MV-4-11 (cell line): ENCODE measurements at regions not wholly inside any gene's neighbourhood (a gene's known extent, or its start where the extent isn't known, plus 50 kb on each side); places are given as distances from the start of the nearest gene placed in this dataset.
"Not testable (repeated sequence)": the region's sequence is repeated elsewhere in the genome, so short reads cannot be mapped to it uniquely, and the experiment has no call there.

Source experiments
- DNase-seq: peaks from one replicate; lab custom pipeline; 2025; lab: John Stamatoyannopoulos, UW

DNA sequence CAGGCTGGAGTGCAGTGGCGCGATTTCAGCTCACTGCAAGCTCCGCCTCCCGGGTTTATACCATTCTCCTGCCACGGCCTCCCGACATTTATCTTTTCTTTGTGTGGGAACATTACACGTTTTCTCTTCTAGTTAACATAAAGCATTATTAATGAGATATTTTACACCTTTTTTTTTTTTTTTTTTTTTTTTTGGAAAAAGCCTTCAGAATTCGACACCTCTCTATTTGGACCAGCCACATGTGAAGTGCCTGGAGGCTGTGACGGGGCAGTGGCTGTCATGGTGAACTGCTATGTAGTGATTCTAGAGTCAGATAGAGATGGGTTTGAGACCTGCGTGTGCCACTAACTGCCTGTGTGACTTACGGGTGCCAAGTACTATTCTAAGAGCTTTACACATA, 64.3 kb downstream of the SMIM38 start:
- DNase-seq = no peak

- DNase-seq = no peak
Measured at GRCh38 chr11:69220561-69221051, 64.9 kb downstream of the SMIM38 start.

GRCh38 chr11:69221086-69221485, 65.4 kb downstream of the SMIM38 start:
- DNase-seq = no peak

DNA sequence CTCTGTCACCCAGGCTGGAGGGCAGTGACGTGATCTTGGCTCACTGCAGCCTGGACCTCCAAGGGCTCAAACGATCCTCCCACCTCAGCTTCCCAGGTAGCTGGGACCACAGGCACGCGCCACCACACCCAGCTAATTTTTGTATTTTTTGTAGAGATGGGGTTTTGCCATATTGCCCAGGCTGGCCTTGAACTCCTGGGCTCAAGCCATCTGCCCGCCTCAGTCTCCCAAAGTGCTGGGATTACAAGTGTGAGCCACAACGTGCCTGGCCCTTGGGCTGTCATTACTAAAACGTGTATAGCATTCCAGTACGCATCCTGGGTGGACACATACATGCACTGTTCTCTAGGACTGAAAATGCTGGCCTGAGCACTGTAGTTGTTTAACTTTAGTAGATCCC, 65.9 kb downstream of the SMIM38 start:
- not testable (repeated sequence) for DNase-seq

DNA sequence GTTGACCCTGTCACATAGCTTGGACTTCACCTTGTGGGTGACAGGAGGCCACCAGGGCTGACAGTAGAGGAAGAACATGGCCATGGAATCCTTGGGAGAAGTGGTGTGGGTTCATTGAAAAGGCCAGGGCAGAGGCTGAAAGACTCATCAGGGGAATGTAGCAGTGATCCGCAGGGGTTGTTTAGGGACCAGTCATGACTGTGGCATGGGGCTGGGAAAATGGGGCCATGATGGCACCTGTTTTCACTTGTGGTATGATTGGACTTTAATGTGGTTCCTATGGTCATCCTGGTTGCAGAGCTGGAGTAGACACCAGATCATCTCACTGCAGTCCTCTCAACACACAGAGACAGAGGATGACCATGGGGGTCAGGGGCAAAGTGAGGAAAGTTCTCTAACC, 66.7 kb upstream of the MYEOV start:
- no peak for DNase-seq

DNA sequence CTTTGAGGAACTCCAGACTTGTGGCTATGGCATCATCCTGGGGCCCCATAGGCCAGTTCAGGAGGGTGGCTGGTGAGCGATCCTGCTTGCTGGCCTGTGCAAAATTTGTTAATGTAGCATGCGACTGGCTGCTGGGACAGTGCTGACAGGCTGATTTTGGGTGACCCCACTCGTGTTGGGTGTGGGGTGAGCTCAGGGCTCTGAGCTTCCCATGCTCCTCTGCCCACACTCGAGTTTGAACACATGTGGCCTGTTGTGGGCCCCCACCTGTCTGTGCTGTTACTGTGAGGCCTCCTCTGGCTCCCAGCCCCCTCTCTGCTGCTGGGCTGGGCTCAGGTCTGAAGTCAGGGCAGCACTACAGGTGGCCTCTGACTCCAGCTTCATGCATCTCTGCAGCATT, 64.4 kb upstream of the MYEOV start:
- DNase-seq = no peak

GRCh38 chr11:69230856-69231425, 63.0 kb upstream of the MYEOV start:
- DNase-seq = no peak

DNA sequence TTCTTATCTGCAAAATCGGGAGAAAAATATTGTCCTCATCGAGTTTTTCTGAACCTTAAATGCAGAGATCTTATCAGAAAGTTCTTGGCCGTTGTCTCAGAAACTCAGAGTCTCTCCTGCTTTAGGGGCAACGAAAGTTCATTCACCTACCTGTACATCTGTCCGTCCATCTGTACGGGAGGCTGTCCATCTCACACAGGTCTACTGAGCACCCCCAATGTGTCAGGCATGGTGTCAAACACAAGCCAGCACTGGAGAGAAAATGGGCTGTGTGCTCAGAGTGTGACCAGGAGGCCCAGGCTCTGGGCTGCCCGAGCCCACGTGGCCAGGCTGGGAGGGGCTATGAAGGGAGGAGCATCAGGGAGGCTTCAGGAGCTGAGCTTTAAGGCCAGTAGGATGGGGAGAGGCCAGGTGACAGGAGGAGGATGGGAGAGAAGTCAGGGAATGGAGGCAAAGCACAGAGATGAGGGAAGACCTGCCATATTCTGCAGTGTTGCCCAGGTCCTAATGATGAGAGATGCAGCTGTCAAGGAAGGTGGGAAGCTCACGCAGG, 62.4 kb upstream of the MYEOV start:
- no peak for DNase-seq

DNA sequence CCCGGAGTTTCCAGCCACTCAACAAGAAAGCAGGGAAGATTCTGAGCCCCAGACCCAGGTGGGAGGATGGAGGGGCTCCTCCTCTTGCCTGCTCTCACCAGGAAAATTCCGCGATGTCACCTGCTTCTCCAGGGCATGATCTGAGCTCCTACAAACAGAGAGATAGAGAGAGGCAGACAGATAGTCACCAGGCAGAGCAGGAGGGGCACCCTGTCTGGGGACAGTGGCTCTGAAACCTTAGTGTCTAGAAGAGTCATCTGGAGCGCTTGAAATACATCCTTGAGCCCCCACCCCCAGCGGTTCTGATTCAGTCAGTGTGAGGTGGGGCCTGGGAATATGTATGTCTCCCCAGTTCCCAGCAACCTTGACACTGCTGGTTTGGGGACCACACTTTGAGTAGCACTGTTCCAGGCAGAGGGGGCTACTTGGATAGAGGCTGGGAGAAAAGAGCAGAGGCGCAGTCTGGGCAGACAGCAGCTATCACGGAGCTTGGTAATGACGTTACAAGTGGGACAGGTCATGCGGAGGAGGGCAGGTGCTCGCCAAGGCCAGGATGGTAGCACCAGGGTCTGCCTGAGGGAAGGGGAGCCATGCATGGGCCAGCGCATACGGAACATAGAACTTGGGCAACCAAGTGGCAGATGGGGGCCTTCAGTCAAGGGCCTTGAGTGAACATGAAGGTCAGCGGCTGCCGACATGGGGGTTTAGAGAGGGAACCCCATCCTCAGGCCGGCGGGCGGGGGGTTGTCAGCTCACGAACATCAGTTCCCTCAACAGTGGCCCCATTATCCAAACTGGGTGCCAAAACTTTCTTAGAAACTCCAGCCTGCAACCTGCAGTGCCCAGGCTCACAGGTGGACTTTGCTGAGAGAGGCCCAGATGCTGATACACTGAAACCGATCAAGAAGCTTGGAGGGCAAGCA, 60.9 kb upstream of the MYEOV start:
- no peak for DNase-seq

- DNase-seq = no peak
Measured at GRCh38 chr11:69233744-69234570, 60.0 kb upstream of the MYEOV start.

DNA sequence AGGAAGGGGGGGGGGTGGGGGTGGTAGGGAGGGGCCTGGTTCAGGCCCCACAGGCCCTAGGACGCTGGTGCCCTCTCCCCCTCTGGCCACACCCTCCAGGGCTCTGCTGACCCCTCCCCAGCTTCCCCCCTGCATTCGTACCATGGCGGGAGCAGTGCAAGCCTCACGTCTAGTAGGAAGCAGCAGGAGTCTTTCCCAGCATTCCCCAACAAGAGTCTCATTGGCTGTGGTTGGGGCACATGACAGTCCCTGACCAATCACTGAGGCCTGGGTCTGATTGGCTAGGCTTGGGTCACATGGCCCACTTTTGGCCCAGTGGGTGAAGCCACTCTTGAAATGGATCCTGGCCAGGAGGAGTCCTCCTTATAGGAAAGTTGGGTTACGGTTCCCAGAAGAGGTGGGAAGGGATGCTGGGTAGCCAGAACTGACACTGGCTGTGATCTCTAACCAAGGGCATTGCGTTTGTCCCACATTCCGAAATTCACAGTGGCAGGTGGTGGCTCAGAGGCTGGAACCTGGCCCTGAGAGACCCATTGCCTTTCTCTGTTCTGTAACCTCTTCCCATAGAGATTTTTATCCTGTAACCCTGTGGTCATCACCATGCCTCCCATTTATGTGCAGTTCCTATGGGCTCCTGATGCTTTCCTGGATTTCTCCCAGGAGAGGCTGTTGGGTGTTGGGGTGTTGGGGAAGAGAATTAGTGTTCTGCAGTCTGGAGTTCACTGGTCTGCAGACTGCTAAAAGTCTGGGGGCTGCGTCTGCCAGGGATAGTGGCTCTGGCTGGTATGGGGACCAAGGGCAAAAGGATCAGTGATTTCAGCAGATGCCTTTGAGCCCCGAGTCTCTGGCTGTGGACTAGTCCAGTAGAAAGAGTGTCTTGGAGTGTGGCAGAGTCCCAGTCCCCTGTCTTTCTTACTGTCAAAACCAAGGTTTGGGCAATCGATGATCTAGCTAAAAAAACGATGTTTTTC, 58.9 kb upstream of the MYEOV start:
- DNase-seq = no peak

DNA sequence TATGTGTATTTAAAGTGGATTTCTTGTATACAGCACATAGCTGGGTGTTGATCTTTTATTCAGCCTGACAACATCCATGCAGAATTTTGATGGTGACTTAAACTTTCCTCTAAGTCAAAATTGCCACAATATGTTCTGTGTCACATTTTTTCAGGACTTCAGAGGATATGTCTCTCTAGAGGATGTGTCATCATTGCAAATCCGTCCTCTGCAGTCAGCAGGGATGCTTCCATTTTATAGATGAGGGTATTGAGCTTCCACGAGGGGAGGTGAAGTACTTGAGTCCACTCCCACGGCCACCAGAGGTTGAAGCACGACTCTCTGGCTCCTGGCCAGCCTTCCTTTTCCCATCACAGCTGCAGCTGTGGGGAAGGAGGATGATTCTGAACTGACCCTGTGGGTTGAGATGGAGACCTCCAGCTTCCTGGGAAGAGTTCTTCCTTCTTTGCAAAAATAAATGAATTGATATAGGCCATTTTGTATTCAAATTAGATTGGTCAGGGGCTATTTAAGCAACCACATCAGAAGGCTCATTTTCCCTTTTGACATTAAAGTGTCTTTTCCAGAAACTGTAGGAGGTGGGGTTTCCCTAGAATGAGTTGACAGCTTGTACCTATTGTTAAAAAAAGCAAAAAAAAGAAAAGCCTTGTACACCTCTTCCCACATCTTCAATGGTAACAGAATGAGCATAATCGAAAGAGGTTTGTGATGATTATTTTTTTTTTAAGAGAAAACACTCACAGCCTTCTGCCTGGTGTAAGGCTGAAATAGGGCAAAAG, 55.2 kb upstream of the MYEOV start:
- no peak for DNase-seq

DNA sequence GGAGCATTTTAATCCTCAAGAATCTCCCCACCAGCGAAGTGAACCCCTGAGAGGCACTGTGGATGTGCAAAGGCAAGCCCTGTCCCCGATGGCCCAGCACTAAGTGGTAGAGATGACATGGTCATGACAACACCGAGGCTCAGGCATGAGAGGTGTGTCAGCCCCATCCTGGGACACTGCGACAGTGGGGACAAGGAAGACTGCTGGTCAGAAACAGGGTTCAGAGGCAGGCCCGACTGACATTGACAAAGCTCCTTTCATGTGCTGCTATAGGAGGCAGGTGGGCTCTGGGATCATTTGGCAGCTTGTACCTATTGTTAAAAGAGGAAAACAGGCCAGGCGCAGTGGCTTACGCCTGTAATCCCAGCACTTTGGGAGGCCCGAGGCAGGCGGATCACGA, 54.3 kb upstream of the MYEOV start:
- DNase-seq = no peak

- no peak for DNase-seq
Measured at GRCh38 chr11:69240332-69241074, 53.5 kb upstream of the MYEOV start.

- DNase-seq = no peak
Measured at GRCh38 chr11:69241075-69241740, 52.7 kb upstream of the MYEOV start.

- no peak for DNase-seq
Measured at GRCh38 chr11:69241844-69242243, 52.1 kb upstream of the MYEOV start.

DNA sequence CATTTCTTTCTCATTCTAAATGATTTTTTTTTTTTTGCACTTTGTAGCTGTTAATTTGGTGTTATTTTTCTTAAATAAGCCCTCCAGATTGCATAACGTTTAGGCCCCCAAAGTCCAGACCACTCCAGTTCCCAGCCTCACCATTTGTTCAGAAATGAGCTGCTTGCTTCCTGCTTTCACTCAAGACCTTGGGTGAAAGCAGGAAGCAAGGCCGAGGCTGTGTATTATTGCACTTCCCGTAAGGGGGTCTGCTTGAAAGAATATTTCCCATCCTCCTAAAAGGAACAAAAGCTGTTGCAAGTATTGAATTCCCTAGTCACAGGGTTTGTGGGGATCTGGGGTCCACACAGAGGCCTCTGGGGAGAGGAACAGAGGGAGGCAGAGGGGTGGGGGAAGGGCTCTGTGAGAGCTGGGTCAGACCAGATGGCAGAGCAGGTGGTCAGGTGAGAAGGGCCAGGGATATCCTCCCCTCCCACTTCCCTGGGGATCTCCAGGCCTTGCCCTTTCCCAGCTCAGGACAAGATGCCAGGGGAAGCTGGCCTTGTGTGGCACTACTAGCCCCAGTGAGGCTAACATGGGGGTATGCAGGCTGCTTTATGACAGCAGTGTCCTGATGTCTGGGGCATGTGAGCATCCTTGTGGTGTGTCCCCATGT, 51.6 kb upstream of the MYEOV start:
- DNase-seq = peak; percentile 56

DNA sequence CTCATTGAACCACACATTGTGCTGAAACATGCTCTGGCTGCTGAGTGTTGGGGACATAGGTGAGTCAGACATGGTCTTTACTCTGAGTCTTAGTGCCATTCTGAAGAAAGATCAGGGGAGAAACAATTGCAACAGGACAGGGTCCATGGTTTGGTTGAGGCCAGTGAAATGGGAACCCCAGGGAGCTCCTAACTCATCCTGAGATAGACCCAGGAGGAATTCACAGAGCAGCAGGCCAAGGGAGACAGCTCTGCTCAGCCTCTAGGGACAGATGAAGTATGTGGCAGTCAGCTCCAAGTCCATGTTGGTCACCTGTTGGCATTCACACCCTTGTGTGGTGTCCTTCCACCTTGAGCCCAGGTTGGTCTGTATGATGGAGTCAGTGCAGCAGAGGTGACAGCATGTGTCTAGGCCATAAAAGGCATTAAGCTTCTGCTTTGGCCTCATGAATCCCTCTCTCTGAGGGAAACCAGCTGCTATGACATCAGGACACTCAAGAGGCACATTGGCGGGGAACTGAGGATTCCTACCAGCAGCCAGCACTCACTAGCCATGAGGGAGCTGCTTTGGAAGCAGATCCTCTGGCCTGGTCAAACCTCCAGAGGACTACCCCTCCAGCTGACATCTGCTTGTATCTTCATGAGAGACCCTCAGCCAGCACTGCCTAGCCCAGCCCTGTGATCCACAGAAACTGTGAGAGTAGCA, 50.3 kb upstream of the MYEOV start:
- DNase-seq = no peak
